Astrocyte of the cerebellum (primary cell): ENCODE measurements at regions not wholly inside any gene's neighbourhood (a gene's known extent, or its start where the extent isn't known, plus 50 kb on each side); places are given as distances from the start of the nearest gene placed in this dataset.
"Not testable (repeated sequence)": the region's sequence is repeated elsewhere in the genome, so short reads cannot be mapped to it uniquely, and the experiment has no call there.

ENCODE experiments used
- DNase-seq: peaks from one replicate; pipeline ENCODE4 v3.0.0-alpha.2; 2011; ENCODE audit warnings: low read depth
- H3K4me3 ChIP-seq: 2 replicates; pipeline ENCODE4 v1.5.1; 2011; ENCODE audit warnings: mild to moderate bottlenecking, low read depth, low read length, moderate library complexity
- in situ Hi-C: cut with HindIII; loops from 2 replicates; pipeline ENCODE4 v1.10.0; 2017; ENCODE audit warnings: low sequenced_read_pairs
- TF ChIP-seq, protein P1 (sequence below): IDR thresholded peaks from 2 replicates; pipeline ENCODE4 v1.5.1; 2012; ENCODE audit warnings: low read length, low read depth, moderate library complexity, mild to moderate bottlenecking; ENCODE audit errors: missing control alignments

DNA sequence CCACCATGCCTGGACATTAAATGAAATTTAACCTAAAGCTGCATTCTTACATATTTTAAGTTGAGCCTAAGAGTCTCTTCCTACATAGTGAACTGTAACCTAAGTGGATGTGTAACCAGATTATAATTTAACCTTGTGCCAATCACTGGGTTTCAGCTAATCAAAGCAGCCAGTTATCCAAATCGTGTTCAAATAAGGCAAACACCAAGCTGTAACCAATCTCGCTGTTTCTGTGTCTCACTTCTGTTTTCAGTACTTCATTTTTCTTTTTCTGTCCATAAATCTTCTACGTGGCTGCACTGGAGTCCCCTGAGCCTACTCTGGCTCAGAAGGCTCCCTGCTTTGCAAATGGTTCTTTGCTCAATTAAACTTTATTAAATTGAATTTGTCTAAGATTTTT is 186.1 kb upstream of the CNTN6 start:
- in situ Hi-C loops: no loop called here
- H3K4me3 ChIP-seq: no peak overlapping the region
- TF ChIP-seq, protein P1, sequence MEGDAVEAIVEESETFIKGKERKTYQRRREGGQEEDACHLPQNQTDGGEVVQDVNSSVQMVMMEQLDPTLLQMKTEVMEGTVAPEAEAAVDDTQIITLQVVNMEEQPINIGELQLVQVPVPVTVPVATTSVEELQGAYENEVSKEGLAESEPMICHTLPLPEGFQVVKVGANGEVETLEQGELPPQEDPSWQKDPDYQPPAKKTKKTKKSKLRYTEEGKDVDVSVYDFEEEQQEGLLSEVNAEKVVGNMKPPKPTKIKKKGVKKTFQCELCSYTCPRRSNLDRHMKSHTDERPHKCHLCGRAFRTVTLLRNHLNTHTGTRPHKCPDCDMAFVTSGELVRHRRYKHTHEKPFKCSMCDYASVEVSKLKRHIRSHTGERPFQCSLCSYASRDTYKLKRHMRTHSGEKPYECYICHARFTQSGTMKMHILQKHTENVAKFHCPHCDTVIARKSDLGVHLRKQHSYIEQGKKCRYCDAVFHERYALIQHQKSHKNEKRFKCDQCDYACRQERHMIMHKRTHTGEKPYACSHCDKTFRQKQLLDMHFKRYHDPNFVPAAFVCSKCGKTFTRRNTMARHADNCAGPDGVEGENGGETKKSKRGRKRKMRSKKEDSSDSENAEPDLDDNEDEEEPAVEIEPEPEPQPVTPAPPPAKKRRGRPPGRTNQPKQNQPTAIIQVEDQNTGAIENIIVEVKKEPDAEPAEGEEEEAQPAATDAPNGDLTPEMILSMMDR: no peak
- DNase-seq: no peak

DNA sequence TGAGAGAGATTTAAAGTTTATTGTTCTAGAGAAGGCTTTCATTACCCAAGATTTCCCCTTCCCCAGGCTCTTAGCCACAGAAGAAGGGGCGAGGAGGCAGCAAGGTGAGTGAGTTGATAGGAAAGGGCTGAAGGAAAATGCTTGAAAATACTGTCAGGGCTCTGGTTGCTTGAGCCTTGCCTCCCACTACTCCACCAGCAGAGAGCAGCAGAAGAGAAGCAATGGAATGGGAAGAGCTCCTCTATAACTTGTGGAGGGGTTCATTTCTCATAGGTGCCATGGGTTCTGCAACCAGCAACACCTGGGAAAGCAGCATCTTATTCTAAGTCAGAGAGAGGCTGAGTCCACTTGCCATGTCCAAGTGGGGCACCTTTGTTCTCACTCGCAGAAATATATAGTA is 184.0 kb upstream of the CNTN6 start:
- TF ChIP-seq, protein P1: peak; percentile 41
- no peak for DNase-seq
- in situ Hi-C loops: no loop called here
- H3K4me3 ChIP-seq: no peak overlapping the region

DNA sequence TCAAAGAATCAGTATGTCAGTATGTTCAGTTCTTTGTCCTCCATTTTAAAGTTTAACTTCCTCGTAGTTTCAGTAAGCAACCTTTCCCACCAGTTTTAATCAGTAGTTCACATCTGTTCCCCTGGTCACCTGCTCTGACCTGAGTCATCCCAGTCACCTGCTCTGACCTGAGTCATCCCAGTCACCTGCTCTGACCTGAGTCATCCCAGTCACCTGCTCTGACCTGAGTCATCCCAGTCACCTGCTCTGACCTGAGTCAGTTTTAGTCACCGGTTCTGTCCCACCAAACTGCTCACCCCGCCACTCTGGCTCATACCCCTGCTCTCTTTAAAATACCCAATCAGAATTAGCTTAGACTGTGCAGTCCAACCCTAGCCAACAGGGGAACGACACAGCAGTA is 180.1 kb upstream of the CNTN6 start:
- DNase-seq, in situ Hi-C loops: not testable (repeated sequence)

GRCh38 chr3:923161-923910 is 169.5 kb upstream of the CNTN6 start:
- in situ Hi-C loops: no loop called here
- TF ChIP-seq, protein P1: no peak
- DNase-seq: no peak
- H3K4me3 ChIP-seq: no peak overlapping the region

More for the DNA sequence above, 180.1 kb upstream of the CNTN6 start:
- not testable (repeated sequence) for H3K4me3 ChIP-seq

- H3K4me3 ChIP-seq: no peak overlapping the region
- DNase-seq: no peak
- in situ Hi-C loops: no loop called here
- TF ChIP-seq, protein P1: no peak
Measured at GRCh38 chr3:930866-931265, 162.0 kb upstream of the CNTN6 start.

GRCh38 chr3:933326-933725 is 159.5 kb upstream of the CNTN6 start:
- H3K4me3 ChIP-seq: no peak overlapping the region
- DNase-seq: no peak
- in situ Hi-C loops: no loop called here
- TF ChIP-seq, protein P1: no peak

DNA sequence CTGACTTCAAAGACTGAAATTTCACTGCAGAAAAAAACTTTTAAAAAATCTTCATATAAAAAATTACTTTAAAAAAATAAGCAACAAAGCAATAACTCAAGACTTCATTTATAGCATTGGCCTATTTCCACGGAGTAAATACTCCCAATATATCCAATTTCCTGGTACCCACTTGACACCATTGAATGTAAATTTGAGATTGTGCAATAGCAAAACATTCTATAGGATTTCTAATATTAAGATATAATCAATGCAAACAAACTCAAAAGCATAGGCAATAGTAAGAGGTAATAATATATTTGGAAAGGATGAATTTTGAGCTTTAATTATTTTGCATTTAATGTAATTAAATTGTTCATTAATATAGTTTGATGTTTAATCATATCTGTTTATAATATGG is 148.0 kb upstream of the CNTN6 start:
- TF ChIP-seq, protein P1: no peak
- DNase-seq: no peak
- H3K4me3 ChIP-seq: no peak overlapping the region
- in situ Hi-C loops: no loop called here
